H1 (cell line): ENCODE measurements at regions not wholly inside any gene's neighbourhood (a gene's known extent, or its start where the extent isn't known, plus 50 kb on each side); places are given as distances from the start of the nearest gene placed in this dataset.

ENCODE experiments used
- CTCF ChIA-PET: fragments of 300-600 bp; sonication (Branson Sonifier 250); formaldehyde crosslinking; loops from one replicate; lab custom pipeline; 2021; ENCODE audit not compliant: partially characterized antibody; lab: Charles Lee
- POLR2A ChIA-PET: fragments of 300-600 bp; sonication (Branson Sonifier 250); formaldehyde crosslinking; loops from one replicate; lab custom pipeline; 2021; ENCODE audit warnings: inconsistent platforms; ENCODE audit not compliant: partially characterized antibody; lab: Charles Lee
- DNase-seq, 2 experiments: peaks; one replicate each; pipeline versions ENCODE4 v3.0.0 to v3.0.0-alpha.2; 2010 to 2022; ENCODE audit warnings: low spot score in 2 of 2, low read depth in 1 of 2, mixed read lengths in 1 of 2
- FAIRE-seq: peaks from 2 replicates; lab custom pipeline; 2011; peaks lifted over from hg19 to GRCh38; lab: Jason Lieb, UNC
- H2AFZ ChIP-seq: 2 replicates; pipeline ENCODE4 v1.8.1; 2012; ENCODE audit warnings: low read length, inconsistent platforms
- H2AK5ac ChIP-seq: 2 replicates; pipeline ENCODE4 v1.6.1; 2013; ENCODE audit warnings: low read depth, low read length
- H2BK120ac ChIP-seq: replicated peaks from 2 replicates; pipeline ENCODE3; 2013; ENCODE audit warnings: low read depth, low read length, inconsistent platforms
- H2BK12ac ChIP-seq: 2 replicates; pipeline ENCODE4 v1.6.1; 2013; ENCODE audit warnings: low read depth, low read length
- H2BK15ac ChIP-seq: 2 replicates; pipeline ENCODE4 v1.6.1; 2013; ENCODE audit warnings: low read length
- H2BK20ac ChIP-seq: 2 replicates; pipeline ENCODE4 v1.6.1; 2013; ENCODE audit warnings: low read length
- H2BK5ac ChIP-seq: 2 replicates; pipeline ENCODE4 v1.6.1; 2013; ENCODE audit warnings: low read depth, low read length
- H3K14ac ChIP-seq: 2 replicates; pipeline ENCODE4 v1.6.1; 2013; ENCODE audit warnings: inconsistent platforms; ENCODE audit not compliant: insufficient read length
- H3K18ac ChIP-seq: 2 replicates; pipeline ENCODE4 v1.6.1; 2013; ENCODE audit warnings: low read length; ENCODE audit errors: extremely low read depth
- H3K23ac ChIP-seq: 2 replicates; pipeline ENCODE4 v1.6.1; 2013; ENCODE audit warnings: inconsistent platforms; ENCODE audit not compliant: insufficient read length
- H3K23me2 ChIP-seq: 2 replicates; pipeline ENCODE4 v1.6.1; 2013; ENCODE audit warnings: low read depth, low read length
- H3K27ac ChIP-seq: 2 replicates; pipeline ENCODE4 v1.6.1; 2011; ENCODE audit warnings: low read depth, low read length, inconsistent platforms
- H3K27me3 ChIP-seq, 4 experiments: replicated peaks in 1 of 4; 1 replicate in 1 of 4; 2 replicates in 3 of 4; pipeline versions ENCODE4 v1.6.1 to v1.8.1; 2011 to 2013; ENCODE audit warnings: low read length in 3 of 4, mild to moderate bottlenecking in 3 of 4, inconsistent platforms in 2 of 4, mixed read lengths in 2 of 4, moderate library complexity in 1 of 4; ENCODE audit not compliant: control insufficient read depth in 3 of 4, insufficient read depth in 3 of 4; ENCODE audit errors: extremely low read depth in 1 of 4
- H3K36me3 ChIP-seq, 4 experiments: 2 replicates each; pipeline versions ENCODE4 v1.6.1 to v1.8.1; 2011 to 2013; ENCODE audit warnings: mild to moderate bottlenecking in 4 of 4, low read length in 3 of 4, moderate library complexity in 2 of 4, control low read depth in 1 of 4, inconsistent platforms in 1 of 4; ENCODE audit not compliant: insufficient read depth in 4 of 4, control insufficient read depth in 2 of 4
- H3K4ac ChIP-seq: replicated peaks from 2 replicates; pipeline ENCODE3; 2013; ENCODE audit warnings: low read length, low read depth, mixed read lengths, inconsistent platforms; ENCODE audit not compliant: insufficient read length
- H3K4me1 ChIP-seq, 4 experiments: replicated peaks in 1 of 4; 1 replicate in 1 of 4; 2 replicates in 3 of 4; pipeline versions ENCODE4 v1.6.1 to v1.8.1; 2011 to 2013; ENCODE audit warnings: low read length in 3 of 4, inconsistent platforms in 2 of 4, mixed read lengths in 1 of 4; ENCODE audit not compliant: insufficient read depth in 4 of 4, control insufficient read depth in 3 of 4
- H3K4me2 ChIP-seq, 2 experiments: 2 replicates each; pipeline versions ENCODE4 v1.6.1 to v1.8.1; 2011 to 2013; ENCODE audit warnings: low read depth in 2 of 2, low read length in 2 of 2, control low read depth in 1 of 2, inconsistent platforms in 1 of 2, mild to moderate bottlenecking in 1 of 2; ENCODE audit not compliant: insufficient read depth in 1 of 2
- H3K4me3 ChIP-seq, 4 experiments: fragments of 200-600, 300-600 bp in 1 of 4; sonication (generic), shearing (Covaris generic), sonication (Bioruptor Twin) in 1 of 4; 2 replicates each; pipeline versions ENCODE4 v1.5.1 to v1.8.1; 2011 to 2016; ENCODE audit warnings: low read length in 4 of 4, low read depth in 3 of 4, control low read depth in 2 of 4, inconsistent platforms in 2 of 4, mild to moderate bottlenecking in 2 of 4, mixed read lengths in 1 of 4, moderate library complexity in 1 of 4; ENCODE audit not compliant: insufficient read depth in 2 of 4; ENCODE audit errors: extremely low read depth in 1 of 4
- H3K56ac ChIP-seq: replicated peaks from 2 replicates; pipeline ENCODE3; 2013; ENCODE audit warnings: low read depth, mild to moderate bottlenecking, mixed read lengths, low read length, inconsistent platforms; ENCODE audit not compliant: insufficient read length
- H3K79me1 ChIP-seq: 2 replicates; pipeline ENCODE4 v1.6.1; 2013; ENCODE audit warnings: low read depth, low read length, control low read depth
- H3K79me2 ChIP-seq, 2 experiments: 2 replicates each; pipeline versions ENCODE4 v1.6.1 to v1.8.1; 2012 to 2013; ENCODE audit warnings: low read length in 2 of 2, mild to moderate bottlenecking in 2 of 2, inconsistent platforms in 1 of 2; ENCODE audit not compliant: insufficient read depth in 2 of 2, control insufficient read depth in 1 of 2
- H3K9ac ChIP-seq, 4 experiments: replicated peaks in 1 of 4; 1 replicate in 1 of 4; 2 replicates in 3 of 4; pipeline versions ENCODE4 v1.6.1 to v1.8.1; 2011 to 2013; ENCODE audit warnings: low read depth in 3 of 4, low read length in 3 of 4, control low read depth in 2 of 4, mild to moderate bottlenecking in 2 of 4, moderate library complexity in 2 of 4, inconsistent platforms in 1 of 4; ENCODE audit errors: extremely low read depth in 1 of 4
- H3K9me3 ChIP-seq, 2 experiments: 2 replicates each; pipeline versions ENCODE4 v1.6.1 to v1.8.1; 2012 to 2013; ENCODE audit warnings: mild to moderate bottlenecking in 2 of 2, moderate library complexity in 2 of 2, control low read depth in 1 of 2, inconsistent platforms in 1 of 2, low read depth in 1 of 2, low read length in 1 of 2, mixed read lengths in 1 of 2; ENCODE audit not compliant: insufficient read depth in 2 of 2
- H4K20me1 ChIP-seq, 2 experiments: replicated peaks in 1 of 2; 2 replicates each; pipeline versions ENCODE3 to v1.8.1; 2011 to 2013; ENCODE audit warnings: inconsistent platforms in 2 of 2, low read length in 2 of 2, mild to moderate bottlenecking in 1 of 2; ENCODE audit not compliant: insufficient read depth in 2 of 2, control insufficient read depth in 1 of 2
- H4K5ac ChIP-seq: 2 replicates; pipeline ENCODE4 v1.6.1; 2013; ENCODE audit warnings: low read length, low read depth, mixed read lengths, inconsistent platforms; ENCODE audit not compliant: insufficient read length
- H4K8ac ChIP-seq: 2 replicates; pipeline ENCODE4 v1.8.0; 2013; ENCODE audit warnings: mild to moderate bottlenecking, moderate library complexity, low read length, inconsistent platforms; ENCODE audit not compliant: insufficient read depth; ENCODE audit errors: extremely low read depth
- H4K91ac ChIP-seq: replicated peaks from 2 replicates; pipeline ENCODE3; 2013; ENCODE audit warnings: low read length, mixed read lengths, inconsistent platforms; ENCODE audit not compliant: insufficient read length
- ATF2 ChIP-seq: IDR thresholded peaks from 2 replicates; pipeline ENCODE4 v1.6.1; 2012; ENCODE audit warnings: low read length, inconsistent platforms
- KDM4A ChIP-seq: IDR thresholded peaks from one replicate; pipeline ENCODE4 v1.7.1; 2012; ENCODE audit warnings: low read depth, mild to moderate bottlenecking, moderate library complexity, low read length, inconsistent platforms; ENCODE audit not compliant: severe bottlenecking
- WGBS, 2 experiments: shearing (Covaris generic) in 1 of 2; methylation state at CpG; one replicate each; pipeline versions ENCODE4 v1.1.6 to v1.1.7; 2013 to 2015; ENCODE audit warnings: low lambda C conversion rate in 2 of 2, mixed read lengths in 2 of 2, inconsistent platforms in 1 of 2, low coverage in 1 of 2, missing lambda C conversion rate in 1 of 2; ENCODE audit not compliant: insufficient replicate concordance in 2 of 2, insufficient coverage in 1 of 2, insufficient read length in 1 of 2; ENCODE audit errors: extremely low coverage in 1 of 2, missing lambda C conversion rate in 1 of 2; 5-methylcytosine and 5-hydroxymethylcytosine counted together

GRCh38 chr10:8349610-8350249 lies 295.2 kb downstream of the GATA3 start:
- no peak overlapping the region for H4K91ac ChIP-seq
- H3K23me2 ChIP-seq: no peaks in the 10 kb centered on the region
- no peaks in the 10 kb centered on the region for H3K36me3 ChIP-seq
- CTCF ChIA-PET: interaction anchor here (0.8 kb wide), 1 partner anchor 824 kb away, joined by 3 read pairs; no protein-coding TSS in a partner anchor
- no peak overlapping the region for H2BK20ac ChIP-seq
- H3K27me3 ChIP-seq: no peaks in the 10 kb centered on the region
- no peak overlapping the region for H3K14ac ChIP-seq
- H2BK120ac ChIP-seq: no peak overlapping the region
- H3K23ac ChIP-seq: no peak overlapping the region
- H3K79me1 ChIP-seq: no peaks in the 10 kb centered on the region
- H2AFZ ChIP-seq: 0 out of 2 replicates have a peak overlapping the region, but pooled peaks have one; percentile 47
- H4K8ac ChIP-seq: no peak overlapping the region
- H3K4me1 ChIP-seq: peaks cover 0 to 3% (median 0%) of the 10 kb centered on the region in 4 experiments; a peak in 1 of 7 replicates
- no peak overlapping the region for H2BK12ac ChIP-seq
- FAIRE-seq: no peak
- no peak overlapping the region for H3K27ac ChIP-seq
- TF ChIP-seq KDM4A: no peak
- TF ChIP-seq ATF2: no peak
- H3K9ac ChIP-seq: no peak overlapping the region
- no peak overlapping the region for H2BK15ac ChIP-seq
- H3K4ac ChIP-seq: no peak overlapping the region
- H3K4me3 ChIP-seq: no peak overlapping the region
- no peak overlapping the region for H2AK5ac ChIP-seq
- no peaks in the 10 kb centered on the region for H4K20me1 ChIP-seq
- POLR2A ChIA-PET: no interaction called here
- no peaks in the 10 kb centered on the region for H3K79me2 ChIP-seq
- H3K9me3 ChIP-seq: no peaks in the 10 kb centered on the region
- no peak for DNase-seq
- H2BK5ac ChIP-seq: no peak overlapping the region
- WGBS, 2 experiments: 95% methylated on average over 10 of the region's 10 CpGs; no CpG with 5 or more reads in 1 of the 2 experiments
- no peak overlapping the region for H3K18ac ChIP-seq
- H3K56ac ChIP-seq: no peak overlapping the region
- H3K4me2 ChIP-seq: no peak overlapping the region
- H4K5ac ChIP-seq: no peak overlapping the region
